Skeletal muscle satellite cell (primary cell): ENCODE measurements at regions not wholly inside any gene's neighbourhood (a gene's known extent, or its start where the extent isn't known, plus 50 kb on each side); places are given as distances from the start of the nearest gene placed in this dataset.
A peak's percentile ranks its signal among the peaks of the same experiment; 100 is the strongest.

Source experiments
- H3K27me3 ChIP-seq: 2 replicates; pipeline ENCODE4 v1.7.0; 2013; ENCODE audit warnings: low read length; ENCODE audit not compliant: control insufficient read depth, insufficient read depth
- H3K36me3 ChIP-seq: 2 replicates; pipeline ENCODE4 v1.7.0; 2013; ENCODE audit warnings: mild to moderate bottlenecking, control low read depth, low read length; ENCODE audit not compliant: insufficient read depth
- H3K4me1 ChIP-seq: 2 replicates; pipeline ENCODE4 v1.7.0; 2013; ENCODE audit warnings: low read length; ENCODE audit not compliant: control insufficient read depth, insufficient read depth
- H3K4me2 ChIP-seq: 2 replicates; pipeline ENCODE4 v1.7.0; 2013; ENCODE audit warnings: mild to moderate bottlenecking, low read length
- H3K4me3 ChIP-seq: 2 replicates; pipeline ENCODE4 v1.7.0; 2013; ENCODE audit warnings: low read length
- H3K9ac ChIP-seq: 2 replicates; pipeline ENCODE4 v1.7.0; 2013; ENCODE audit warnings: mild to moderate bottlenecking, low read depth, low read length, moderate library complexity
- H3K9me3 ChIP-seq: replicated peaks from 2 replicates; pipeline ENCODE4 v1.7.0; 2013; ENCODE audit warnings: mild to moderate bottlenecking, control low read depth, low read length

DNA sequence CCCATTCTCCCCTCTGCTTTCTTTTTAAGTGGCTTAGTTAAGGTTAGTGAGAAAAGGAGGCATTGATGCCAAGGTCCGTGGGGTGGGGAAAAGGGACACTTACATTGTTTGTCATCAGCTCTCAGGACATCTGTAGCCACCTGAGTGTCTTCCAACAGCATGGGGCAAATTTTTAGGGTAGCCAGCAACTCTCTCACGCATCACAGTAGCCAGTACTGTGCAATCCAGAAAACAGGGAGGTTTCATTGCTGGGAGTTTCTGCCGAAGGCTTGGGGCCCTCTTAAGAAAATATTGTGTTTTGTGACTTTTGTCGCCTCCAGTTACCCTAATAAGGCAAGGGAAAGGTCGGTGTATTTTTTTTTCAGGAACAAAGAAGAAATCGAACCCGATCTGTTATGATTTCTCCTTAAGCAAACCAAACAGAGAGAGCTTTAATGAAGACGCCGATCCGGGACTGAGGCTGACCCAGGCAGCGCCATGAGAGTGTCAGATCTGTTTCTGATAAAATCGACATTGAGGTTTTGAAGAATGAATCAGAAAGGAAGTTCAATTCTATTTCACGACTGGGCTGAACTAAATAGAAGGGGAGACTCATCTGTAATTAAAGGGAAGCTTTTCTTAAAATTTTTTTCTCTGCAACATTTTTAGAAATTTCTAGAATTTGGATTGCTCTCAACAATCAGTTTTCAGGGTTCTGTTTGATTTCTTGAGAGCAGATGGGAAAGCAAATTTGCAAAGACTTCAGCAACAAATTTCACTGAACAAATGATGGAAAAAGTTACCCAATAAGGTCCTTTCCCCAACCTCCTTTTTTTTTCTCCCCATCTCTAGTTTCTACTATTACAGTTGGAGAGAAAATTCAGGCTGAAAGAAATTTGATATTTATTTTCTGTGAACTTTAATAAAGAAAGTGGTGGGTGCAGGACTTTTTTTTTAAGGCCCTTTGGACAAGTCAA, 144.7 kb upstream of the IRX3 start:
- Histone ChIP-seq H3K4me2 (peak overlapping the region; percentile 27), H3K27me3 (no peaks in the 10 kb centered on the region), H3K4me3 (no peak overlapping the region), H3K4me1 (peaks cover 8% of the 10 kb centered on the region), H3K9ac (no peak overlapping the region), H3K9me3 (no peaks in the 10 kb centered on the region), H3K36me3 (no peaks in the 10 kb centered on the region)

DNA sequence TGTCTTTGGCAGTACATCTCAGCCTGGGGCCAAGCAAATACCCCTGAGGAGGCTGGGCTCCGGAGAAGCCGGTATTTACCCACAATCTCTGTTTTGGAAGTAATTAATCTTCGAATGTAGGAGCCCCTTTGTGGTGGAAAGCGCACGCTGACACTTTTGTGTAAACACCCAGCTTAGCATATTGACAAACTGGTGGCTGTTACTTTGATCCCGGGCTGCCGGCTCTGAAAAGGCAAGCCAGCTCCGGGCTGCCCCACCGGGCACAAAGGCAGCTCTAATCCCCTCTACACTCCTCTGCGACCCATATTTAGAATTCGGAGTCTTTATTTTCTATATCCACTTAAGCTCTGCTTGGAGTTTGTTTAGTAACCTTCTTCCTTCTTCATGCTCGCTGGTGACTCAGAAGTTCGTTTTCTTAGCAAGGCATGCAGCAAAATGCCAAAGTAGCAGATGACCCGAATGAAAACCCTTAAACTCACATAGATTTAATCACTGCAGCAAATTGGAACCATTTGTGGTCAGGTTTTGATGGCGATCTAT, 144.0 kb upstream of the IRX3 start:
- Histone ChIP-seq H3K9me3 (no peaks in the 10 kb centered on the region), H3K9ac (no peak overlapping the region), H3K4me3 (no peak overlapping the region), H3K4me2 (no peak overlapping the region), H3K27me3 (no peaks in the 10 kb centered on the region), H3K36me3 (no peaks in the 10 kb centered on the region), H3K4me1 (peaks cover 8% of the 10 kb centered on the region)

DNA sequence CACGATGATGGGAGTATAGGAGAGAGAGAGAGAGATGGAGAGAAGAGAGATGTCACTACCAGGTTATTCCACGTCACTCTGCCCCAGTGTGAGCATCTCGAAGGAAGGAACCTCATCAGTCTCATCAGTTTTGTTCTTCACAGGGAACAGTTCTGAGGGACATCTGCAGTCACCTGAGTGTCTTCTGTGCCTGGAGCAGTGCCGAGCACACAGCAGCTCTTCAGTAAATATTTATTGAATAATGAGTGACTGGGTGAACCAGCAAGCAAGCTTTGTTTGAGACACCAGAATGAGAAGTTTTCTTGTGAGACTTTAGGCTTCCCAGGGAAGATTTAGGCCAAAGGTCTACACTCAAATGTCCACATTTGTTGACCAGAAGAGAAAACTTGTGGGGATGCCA, 142.4 kb upstream of the IRX3 start:
- Histone ChIP-seq H3K27me3 (no peaks in the 10 kb centered on the region), H3K9me3 (no peaks in the 10 kb centered on the region), H3K36me3 (no peaks in the 10 kb centered on the region), H3K4me1 (peaks cover 8% of the 10 kb centered on the region), H3K9ac (no peak overlapping the region), H3K4me2 (no peak overlapping the region), H3K4me3 (no peak overlapping the region)

DNA sequence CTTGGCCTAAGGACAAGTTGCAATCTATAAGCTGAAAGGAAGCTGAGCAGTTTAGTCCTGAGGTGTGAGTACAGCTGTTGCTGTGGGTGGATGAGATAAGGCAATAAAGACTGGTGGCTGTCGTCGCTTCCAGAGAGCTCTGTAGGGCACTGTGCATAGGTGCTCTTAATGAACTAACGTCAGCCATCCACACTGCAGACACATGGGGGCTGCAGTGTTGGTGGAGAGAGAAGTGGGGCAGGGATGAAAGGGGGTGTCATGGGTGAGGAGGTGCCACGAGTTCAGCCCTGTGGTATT, 139.9 kb upstream of the IRX3 start:
- H3K4me1 ChIP-seq: peaks cover 7% of the 10 kb centered on the region
- H3K27me3 ChIP-seq: no peaks in the 10 kb centered on the region
- H3K4me2 ChIP-seq: no peak overlapping the region
- no peak overlapping the region for H3K4me3 ChIP-seq
- no peak overlapping the region for H3K9ac ChIP-seq
- no peaks in the 10 kb centered on the region for H3K9me3 ChIP-seq
- H3K36me3 ChIP-seq: no peaks in the 10 kb centered on the region

DNA sequence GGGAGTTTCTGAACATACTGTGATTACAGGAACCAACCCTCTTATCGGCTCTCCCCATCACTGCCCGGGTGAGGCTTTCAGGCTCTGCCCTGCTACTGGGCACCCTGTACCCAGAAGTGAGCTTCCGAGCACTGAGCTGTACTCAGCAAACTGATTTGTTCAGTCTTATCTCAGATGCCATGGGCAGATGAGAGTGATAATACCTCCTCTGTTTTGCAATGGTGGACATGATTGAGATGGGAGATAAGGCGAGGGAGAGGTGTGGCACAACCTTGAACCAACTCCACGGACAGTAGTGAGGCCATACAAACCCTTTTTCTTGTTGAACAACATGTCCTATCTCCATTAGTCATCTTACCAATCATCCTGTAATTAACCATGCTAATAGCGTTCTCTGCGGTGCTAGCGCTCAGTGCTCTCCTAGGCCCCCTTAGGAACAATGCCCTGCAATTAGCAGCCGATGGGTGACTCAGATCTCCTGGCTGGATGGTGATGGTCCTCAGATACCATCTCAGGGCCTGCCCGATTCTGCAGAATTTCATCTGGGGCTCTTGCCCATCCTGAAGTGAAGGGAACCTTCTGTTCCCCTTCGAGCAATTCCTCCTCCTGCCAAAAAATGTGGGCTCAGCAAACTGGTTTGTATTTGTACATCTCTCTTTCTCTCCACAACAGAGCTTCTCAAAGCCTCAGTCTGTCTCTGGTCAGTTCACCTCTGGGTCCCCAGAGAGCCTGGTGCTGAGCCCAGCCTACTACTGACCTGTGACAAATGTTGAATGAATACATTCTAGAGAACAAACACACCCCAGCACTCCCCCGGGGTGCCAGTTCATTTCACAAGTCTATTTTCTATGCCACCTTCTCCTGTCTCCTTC, 139.3 kb upstream of the IRX3 start:
- H3K4me1 ChIP-seq: peaks cover under 1% of the 10 kb centered on the region

DNA sequence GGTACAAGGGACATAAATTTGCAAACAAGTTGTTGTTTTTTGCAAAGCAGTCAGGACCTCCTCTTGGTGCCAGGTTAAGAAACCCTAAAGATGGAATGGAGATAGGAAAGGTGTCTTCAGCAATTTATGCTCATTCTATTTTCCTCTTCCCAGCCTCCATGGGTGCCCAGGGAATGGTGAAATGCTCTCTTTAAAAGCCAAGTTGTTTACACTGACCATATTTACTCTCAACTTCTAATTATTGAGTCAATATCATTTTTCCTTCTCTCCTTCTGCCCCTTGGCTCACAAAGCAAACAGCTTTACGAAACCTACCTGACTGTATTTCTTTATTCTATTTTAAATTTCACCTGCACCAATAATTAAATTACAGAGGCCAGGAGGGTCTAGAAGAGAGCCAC, 138.5 kb upstream of the IRX3 start:
- no peaks in the 10 kb centered on the region for H3K4me1 ChIP-seq
- no peaks in the 10 kb centered on the region for H3K27me3 ChIP-seq
- H3K4me3 ChIP-seq: no peak overlapping the region
- no peaks in the 10 kb centered on the region for H3K36me3 ChIP-seq
- no peaks in the 10 kb centered on the region for H3K9me3 ChIP-seq
- no peak overlapping the region for H3K9ac ChIP-seq
- no peak overlapping the region for H3K4me2 ChIP-seq

More for the DNA sequence above, 139.3 kb upstream of the IRX3 start:
- Histone ChIP-seq H3K9me3 (no peaks in the 10 kb centered on the region), H3K27me3 (no peaks in the 10 kb centered on the region), H3K36me3 (no peaks in the 10 kb centered on the region), H3K4me3 (no peak overlapping the region), H3K4me2 (no peak overlapping the region), H3K9ac (no peak overlapping the region)

DNA sequence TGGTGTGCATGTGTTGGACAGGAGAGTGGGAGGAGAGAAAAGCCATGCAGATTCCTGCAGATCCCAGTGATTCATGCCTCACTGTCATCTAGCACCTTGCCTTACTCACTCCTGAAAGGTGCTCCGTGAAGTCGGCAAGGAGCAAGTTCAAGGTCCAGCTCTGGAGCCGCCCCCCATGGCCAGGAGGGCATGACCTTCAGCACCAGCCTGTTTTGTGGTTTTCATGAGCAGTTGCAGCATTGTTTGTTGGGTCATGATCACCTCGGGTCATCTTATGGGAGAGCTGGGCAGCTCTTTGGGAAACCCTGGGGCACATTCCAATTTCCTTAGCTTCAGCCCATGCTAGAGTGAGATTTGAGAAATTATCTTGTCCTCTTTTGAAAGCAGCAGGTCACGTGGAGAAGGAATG, 137.5 kb upstream of the IRX3 start:
- Histone ChIP-seq H3K27me3 (no peaks in the 10 kb centered on the region), H3K36me3 (no peaks in the 10 kb centered on the region), H3K9me3 (no peaks in the 10 kb centered on the region), H3K9ac (no peak overlapping the region), H3K4me3 (no peak overlapping the region), H3K4me2 (no peak overlapping the region), H3K4me1 (no peaks in the 10 kb centered on the region)

DNA sequence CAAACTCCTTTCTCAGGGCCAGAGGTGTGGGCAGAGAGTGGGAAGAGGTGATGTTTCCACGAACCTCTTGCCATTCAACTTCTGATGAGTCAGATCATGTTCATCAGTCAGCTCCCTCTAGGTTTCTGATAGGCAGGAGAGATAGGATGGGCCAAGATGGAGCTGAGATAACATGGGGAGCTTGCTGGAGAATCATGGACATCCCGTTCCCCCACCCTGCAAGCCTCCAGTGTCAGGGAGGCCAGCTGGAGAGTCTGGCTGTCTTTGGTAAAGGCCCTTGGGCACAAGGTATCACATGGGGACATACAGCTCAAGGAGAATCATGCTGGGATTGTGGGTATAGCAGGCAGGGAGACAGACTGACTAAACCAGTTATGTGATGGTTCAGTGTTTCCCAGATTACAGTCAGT, 136.0 kb upstream of the IRX3 start:
- Histone ChIP-seq H3K36me3 (no peaks in the 10 kb centered on the region), H3K9me3 (no peaks in the 10 kb centered on the region), H3K4me2 (no peak overlapping the region), H3K4me1 (no peaks in the 10 kb centered on the region), H3K9ac (no peak overlapping the region), H3K27me3 (no peaks in the 10 kb centered on the region), H3K4me3 (no peak overlapping the region)

DNA sequence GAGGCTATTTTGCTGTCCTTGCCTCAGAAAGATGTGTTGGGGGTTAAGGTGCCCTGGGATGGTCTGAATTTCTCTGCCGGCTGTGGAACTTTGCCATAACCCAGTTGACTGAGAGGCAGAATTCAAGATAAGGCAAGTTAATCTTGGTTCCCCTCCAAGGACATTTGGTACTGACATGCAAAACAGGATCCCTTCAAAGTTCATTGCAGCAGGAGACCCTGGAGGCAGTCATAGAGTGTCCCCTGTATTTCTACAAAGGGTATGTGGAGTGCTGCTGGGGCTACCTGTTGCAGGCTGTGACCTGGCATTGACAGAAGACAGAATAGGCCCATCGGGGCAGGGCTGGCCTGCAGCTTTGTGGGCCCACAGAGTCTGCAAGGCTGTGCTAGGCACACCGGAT, 135.6 kb upstream of the IRX3 start:
- H3K4me3 ChIP-seq: no peak overlapping the region
- no peaks in the 10 kb centered on the region for H3K4me1 ChIP-seq

DNA sequence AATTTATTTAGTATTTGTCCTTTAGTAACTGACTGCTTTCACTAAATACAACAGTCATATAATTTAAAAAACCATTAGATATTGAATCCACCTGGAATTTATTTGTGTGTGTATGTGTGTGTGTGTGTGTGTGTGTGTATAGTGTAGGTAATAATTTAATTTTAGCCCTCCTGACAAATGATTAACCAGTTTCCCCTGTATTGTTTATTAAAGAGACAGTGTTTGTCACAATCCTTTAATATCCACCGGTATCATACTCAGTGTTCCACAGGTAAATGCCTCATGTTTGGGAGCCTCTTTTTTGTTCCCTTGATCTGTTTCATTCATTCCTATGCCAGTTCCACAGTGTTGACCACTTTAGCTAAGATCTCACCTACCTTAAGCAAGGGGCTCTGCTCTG, 134.6 kb upstream of the IRX3 start:
- Histone ChIP-seq H3K4me3 (no peak overlapping the region), H3K27me3 (no peaks in the 10 kb centered on the region), H3K9ac (no peak overlapping the region), H3K36me3 (no peaks in the 10 kb centered on the region), H3K9me3 (no peaks in the 10 kb centered on the region), H3K4me1 (no peaks in the 10 kb centered on the region), H3K4me2 (no peak overlapping the region)

More for the DNA sequence above, 135.6 kb upstream of the IRX3 start:
- Histone ChIP-seq H3K9ac (no peak overlapping the region), H3K27me3 (no peaks in the 10 kb centered on the region), H3K9me3 (no peaks in the 10 kb centered on the region), H3K4me2 (no peak overlapping the region), H3K36me3 (no peaks in the 10 kb centered on the region)

DNA sequence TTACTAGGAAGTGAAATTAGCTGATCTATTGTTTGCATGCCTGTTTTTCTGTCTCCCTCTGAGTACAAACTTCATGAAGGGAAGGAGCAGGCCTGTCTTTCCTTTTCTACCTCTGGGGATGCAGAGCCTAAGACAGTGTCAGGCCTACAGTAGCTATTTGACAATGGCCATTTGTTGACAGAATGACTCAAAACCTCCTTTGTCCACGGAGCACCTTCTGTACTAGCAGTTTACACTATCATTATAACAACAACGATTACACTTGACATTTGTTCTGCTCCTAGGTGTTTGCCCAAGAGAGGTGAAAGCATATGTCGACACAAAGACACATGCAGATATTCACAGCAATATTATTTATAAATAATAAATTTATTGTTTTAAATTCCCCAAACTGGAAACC, 132.3 kb upstream of the IRX3 start:
- no peaks in the 10 kb centered on the region for H3K9me3 ChIP-seq
- H3K4me1 ChIP-seq: no peaks in the 10 kb centered on the region
- H3K9ac ChIP-seq: no peak overlapping the region
- H3K4me3 ChIP-seq: no peak overlapping the region
- H3K27me3 ChIP-seq: peaks cover 7% of the 10 kb centered on the region
- H3K4me2 ChIP-seq: no peak overlapping the region
- H3K36me3 ChIP-seq: no peaks in the 10 kb centered on the region
